Activated CD8-positive, alpha-beta T cell treated with anti-CD3 and anti-CD28 coated beads for 36 hours (primary cell): ENCODE measurements at regions not wholly inside any gene's neighbourhood (a gene's known extent, or its start where the extent isn't known, plus 50 kb on each side); places are given as distances from the start of the nearest gene placed in this dataset.

Experiments
- ATAC-seq: fragments of 200-7000 bp; cut with Tn5 transposase; one replicate; pipeline ENCODE4 v1.10.0; 2021; ENCODE audit warnings: mild to moderate bottlenecking, moderate library complexity
- CTCF ChIA-PET: fragments of 350-600 bp; sonication (Branson Sonifier 250); formaldehyde crosslinking; loops from one replicate; lab custom pipeline; 2021; ENCODE audit warnings: antibody characterized with exemption; lab: Charles Lee
- POLR2A ChIA-PET: fragments of 350-600 bp; sonication (Branson Sonifier 250); formaldehyde crosslinking; loops from one replicate; lab custom pipeline; 2021; ENCODE audit warnings: antibody characterized with exemption; lab: Charles Lee
- DNase-seq: peaks from one replicate; pipeline ENCODE4 v3.0.0-alpha.2; 2020
- H3K27ac Mint-ChIP-seq: one replicate; pipeline ENCODE4 v1.8.0; 2021; ENCODE audit warnings: mild to moderate bottlenecking, mixed read lengths
- H3K27me3 Mint-ChIP-seq: one replicate; pipeline ENCODE4 v1.8.0; 2021; ENCODE audit warnings: mixed read lengths
- H3K36me3 Mint-ChIP-seq: one replicate; pipeline ENCODE4 v1.8.0; 2021; ENCODE audit warnings: low read depth, mixed read lengths
- H3K4me1 Mint-ChIP-seq: one replicate; pipeline ENCODE4 v1.8.0; 2021; ENCODE audit warnings: low read depth, mixed read lengths
- H3K4me3 Mint-ChIP-seq: one replicate; pipeline ENCODE4 v1.8.0; 2021; ENCODE audit warnings: mild to moderate bottlenecking, moderate library complexity, mixed read lengths
- H3K9me3 Mint-ChIP-seq: one replicate; pipeline ENCODE4 v1.8.0; 2021; ENCODE audit warnings: mixed read lengths
- intact Hi-C: fragments of 100-400 bp; cut with micrococcal nuclease; formaldehyde crosslinking; loops from one replicate; pipeline ENCODE4 v1.10.0; 2022
- TF ChIP-seq, protein P1 (sequence below): fragments of 200-600 bp; IDR thresholded peaks from one replicate; pipeline ENCODE4 v1.8.0; 2022; ENCODE audit warnings: antibody characterized with exemption, mild to moderate bottlenecking

- ATAC-seq (no peak), DNase-seq (no peak)
- POLR2A ChIA-PET: no interaction called here
- intact Hi-C loops: no loop called here
- Mint-ChIP-seq H3K4me3 (no peak overlapping the region), H3K36me3 (no peaks in the 10 kb centered on the region), H3K4me1 (no peaks in the 10 kb centered on the region), H3K9me3 (no peaks in the 10 kb centered on the region), H3K27me3 (peaks cover 1% of the 10 kb centered on the region), H3K27ac (no peak overlapping the region)
- CTCF ChIA-PET: no interaction called here
- TF ChIP-seq, protein P1, sequence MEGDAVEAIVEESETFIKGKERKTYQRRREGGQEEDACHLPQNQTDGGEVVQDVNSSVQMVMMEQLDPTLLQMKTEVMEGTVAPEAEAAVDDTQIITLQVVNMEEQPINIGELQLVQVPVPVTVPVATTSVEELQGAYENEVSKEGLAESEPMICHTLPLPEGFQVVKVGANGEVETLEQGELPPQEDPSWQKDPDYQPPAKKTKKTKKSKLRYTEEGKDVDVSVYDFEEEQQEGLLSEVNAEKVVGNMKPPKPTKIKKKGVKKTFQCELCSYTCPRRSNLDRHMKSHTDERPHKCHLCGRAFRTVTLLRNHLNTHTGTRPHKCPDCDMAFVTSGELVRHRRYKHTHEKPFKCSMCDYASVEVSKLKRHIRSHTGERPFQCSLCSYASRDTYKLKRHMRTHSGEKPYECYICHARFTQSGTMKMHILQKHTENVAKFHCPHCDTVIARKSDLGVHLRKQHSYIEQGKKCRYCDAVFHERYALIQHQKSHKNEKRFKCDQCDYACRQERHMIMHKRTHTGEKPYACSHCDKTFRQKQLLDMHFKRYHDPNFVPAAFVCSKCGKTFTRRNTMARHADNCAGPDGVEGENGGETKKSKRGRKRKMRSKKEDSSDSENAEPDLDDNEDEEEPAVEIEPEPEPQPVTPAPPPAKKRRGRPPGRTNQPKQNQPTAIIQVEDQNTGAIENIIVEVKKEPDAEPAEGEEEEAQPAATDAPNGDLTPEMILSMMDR: no peak
These were observed 82.0 kb downstream of the TMEM168 start for GRCh38 chr7:112708236-112708635.
